ENCODE measurements at regions not wholly inside any gene's neighbourhood (a gene's known extent, or its start where the extent isn't known, plus 50 kb on each side); places are given as distances from the start of the nearest gene placed in this dataset.

GRCh38 chr11:113531575-113532451 lies 56.6 kb upstream of the DRD2 start:
- Mint-ChIP-seq H3K9me3 (no peaks in the 10 kb centered on the region), H3K4me1 (no peaks in the 10 kb centered on the region), H3K27ac (no peak overlapping the region), H3K36me3 (no peaks in the 10 kb centered on the region), H3K4me3 (no peak overlapping the region), H3K27me3 (ENCODE audit: low read depth in 3 of 3) (peaks cover 7 to 12% (median 11%) of the 10 kb centered on the region in 3 donors)
- WGBS (ENCODE audit: insufficient coverage): 69% methylated on average over 5 of the region's 8 CpGs
- no peak for TF ChIP-seq CTCF (IDR thresholded peaks at IDR 0.05)
- Histone ChIP-seq H2AFZ (ENCODE audit: insufficient read depth, low read depth, low read length, poor library complexity, severe bottlenecking) (no peak overlapping the region), H3K4me1 (ENCODE audit: control insufficient read depth in 1 of 2, insufficient read depth in 2 of 2, low read length in 2 of 2) (no peaks in the 10 kb centered on the region), H3K27me3 (ENCODE audit: control insufficient read depth in 2 of 2, insufficient read depth in 2 of 2, low read length in 2 of 2) (no peaks in the 10 kb centered on the region), H3K79me2 (ENCODE audit: insufficient read depth, low read length) (no peaks in the 10 kb centered on the region), H3K9ac (ENCODE audit: insufficient read depth, low read length, poor library complexity, severe bottlenecking) (no peak overlapping the region), H3K4me2 (replicated peaks; ENCODE audit: extremely low read depth, low read length, poor library complexity, severe bottlenecking) (no peak overlapping the region), H3K27ac (ENCODE audit: low read depth in 1 of 2, low read length in 2 of 2) (no peak overlapping the region), H3K4me3 (replicated peaks in 1 of 3; ENCODE audit: low read depth in 2 of 3, low read length in 3 of 3) (no peak overlapping the region), H4K20me1 (ENCODE audit: insufficient read depth, low read length) (no peaks in the 10 kb centered on the region), H3K9me3 (replicated peaks in 1 of 2; ENCODE audit: control insufficient read depth in 1 of 2, insufficient read depth in 1 of 2, low read length in 2 of 2) (no peaks in the 10 kb centered on the region), H3K36me3 (replicated peaks in 1 of 2; ENCODE audit: control insufficient read depth in 1 of 2, insufficient read depth in 2 of 2, low read length in 2 of 2) (no peaks in the 10 kb centered on the region)
- no peak for DNase-seq
- intact Hi-C loops (cut with micrococcal nuclease): loop anchor here (2.0 to 10.0 kb wide), 3 partner anchors 225 to 1317 kb away; no protein-coding TSS in a partner anchor

GRCh38 chr11:113531083-113531482 lies 55.9 kb upstream of the DRD2 start:
- Mint-ChIP-seq H3K27me3 (ENCODE audit: low read depth in 3 of 3) (peaks cover 4 to 11% (median 8%) of the 10 kb centered on the region in 3 donors), H3K4me3 (no peak overlapping the region), H3K36me3 (no peaks in the 10 kb centered on the region), H3K27ac (no peak overlapping the region), H3K9me3 (no peaks in the 10 kb centered on the region), H3K4me1 (no peaks in the 10 kb centered on the region)
- H3K9ac ChIP-seq (ENCODE audit: insufficient read depth, low read length, poor library complexity, severe bottlenecking): no peak overlapping the region
- intact Hi-C loops (cut with micrococcal nuclease): loop anchor here in 1 of 2 donors (10.0 kb wide), 1 partner anchor 1316 kb away; no protein-coding TSS in a partner anchor
- H3K27me3 ChIP-seq (ENCODE audit: control insufficient read depth in 2 of 2, insufficient read depth in 2 of 2, low read length in 2 of 2): no peaks in the 10 kb centered on the region
- H4K20me1 ChIP-seq (ENCODE audit: insufficient read depth, low read length): no peaks in the 10 kb centered on the region
- WGBS (ENCODE audit: insufficient coverage): 80% methylated on average over 1 of the region's 3 CpGs
- no peak overlapping the region for H3K4me3 ChIP-seq (replicated peaks in 1 of 3; ENCODE audit: low read depth in 2 of 3, low read length in 3 of 3)
- H3K27ac ChIP-seq (ENCODE audit: low read depth in 1 of 2, low read length in 2 of 2): no peak overlapping the region
- no peaks in the 10 kb centered on the region for H3K4me1 ChIP-seq (ENCODE audit: control insufficient read depth in 1 of 2, insufficient read depth in 2 of 2, low read length in 2 of 2)
- no peak overlapping the region for H2AFZ ChIP-seq (ENCODE audit: insufficient read depth, low read depth, low read length, poor library complexity, severe bottlenecking)
- H3K4me2 ChIP-seq (replicated peaks; ENCODE audit: extremely low read depth, low read length, poor library complexity, severe bottlenecking): no peak overlapping the region
- no peaks in the 10 kb centered on the region for H3K9me3 ChIP-seq (replicated peaks in 1 of 2; ENCODE audit: control insufficient read depth in 1 of 2, insufficient read depth in 1 of 2, low read length in 2 of 2)
- H3K36me3 ChIP-seq (replicated peaks in 1 of 2; ENCODE audit: control insufficient read depth in 1 of 2, insufficient read depth in 2 of 2, low read length in 2 of 2): no peaks in the 10 kb centered on the region
- TF ChIP-seq CTCF (IDR thresholded peaks at IDR 0.05): no peak
- DNase-seq: no peak
- no peaks in the 10 kb centered on the region for H3K79me2 ChIP-seq (ENCODE audit: insufficient read depth, low read length)
